Gastrocnemius medialis (tissue), 4 donors: ENCODE measurements at regions not wholly inside any gene's neighbourhood (a gene's known extent, or its start where the extent isn't known, plus 50 kb on each side); places are given as distances from the start of the nearest gene placed in this dataset.

Experiments used
- POLR2A ChIP-seq, 2 donors: fragments of 450-650 bp; IDR thresholded peaks; one replicate each; pipeline ENCODE4 v1.6.1; 2017; ENCODE audit warnings: antibody characterized with exemption in 2 of 2, mild to moderate bottlenecking in 2 of 2, moderate library complexity in 2 of 2
- TF ChIP-seq, protein P1 (sequence below), 5 experiments: fragments of 450-650 bp in 3 of 5; fragments of 200-600 bp in 2 of 5; sonication (generic) in 2 of 5; IDR thresholded peaks in 4 of 5; conservative IDR thresholded peaks in 1 of 5; 1 replicate in 4 of 5; 2 replicates in 1 of 5; pipeline ENCODE4 v1.5.1; 2016 to 2019; ENCODE audit warnings: antibody characterized with exemption in 5 of 5, mild to moderate bottlenecking in 3 of 5, moderate library complexity in 3 of 5

DNA sequence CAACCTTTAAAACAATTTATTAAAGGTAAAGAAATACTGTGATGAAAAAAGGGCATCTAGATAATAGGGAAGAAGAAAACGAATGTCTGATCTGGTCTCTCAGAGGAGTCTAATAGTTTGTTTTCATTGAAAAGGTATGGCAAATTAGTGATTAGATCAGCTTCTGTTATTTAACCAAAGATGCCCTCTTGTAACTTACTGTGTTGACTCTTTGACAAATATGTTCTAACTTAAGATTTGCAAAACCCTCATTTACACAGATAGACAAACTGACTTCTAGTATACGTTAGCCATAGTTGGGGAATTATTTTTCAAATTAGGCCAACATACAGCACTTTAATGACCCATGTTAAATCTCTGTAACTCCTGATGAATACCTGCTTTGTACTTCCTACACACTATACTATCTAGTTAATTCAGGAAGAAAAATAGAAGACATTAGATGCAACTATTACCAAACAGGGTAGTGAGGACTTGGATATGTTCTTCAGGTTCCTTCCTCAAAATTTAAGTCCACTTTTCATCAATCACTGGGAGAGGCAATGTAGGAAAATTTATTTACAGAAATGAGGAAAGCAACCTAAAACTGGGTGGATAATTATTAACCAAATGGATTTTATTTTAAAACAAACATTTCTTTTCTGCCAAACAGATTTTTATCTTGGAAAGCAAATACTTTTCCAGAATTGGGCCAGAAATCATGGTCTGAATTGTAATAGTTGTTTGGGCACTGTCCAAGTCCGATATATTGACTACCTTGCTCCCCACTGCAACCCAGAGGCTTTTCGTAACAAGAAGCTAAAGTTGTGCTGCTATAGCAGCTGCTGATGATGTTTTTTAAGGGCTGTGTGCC, 66.4 kb upstream of the PPP2R2B start:
- no peak for TF ChIP-seq POLR2A (IDR thresholded peaks at IDR 0.05)
- TF ChIP-seq, protein P1, sequence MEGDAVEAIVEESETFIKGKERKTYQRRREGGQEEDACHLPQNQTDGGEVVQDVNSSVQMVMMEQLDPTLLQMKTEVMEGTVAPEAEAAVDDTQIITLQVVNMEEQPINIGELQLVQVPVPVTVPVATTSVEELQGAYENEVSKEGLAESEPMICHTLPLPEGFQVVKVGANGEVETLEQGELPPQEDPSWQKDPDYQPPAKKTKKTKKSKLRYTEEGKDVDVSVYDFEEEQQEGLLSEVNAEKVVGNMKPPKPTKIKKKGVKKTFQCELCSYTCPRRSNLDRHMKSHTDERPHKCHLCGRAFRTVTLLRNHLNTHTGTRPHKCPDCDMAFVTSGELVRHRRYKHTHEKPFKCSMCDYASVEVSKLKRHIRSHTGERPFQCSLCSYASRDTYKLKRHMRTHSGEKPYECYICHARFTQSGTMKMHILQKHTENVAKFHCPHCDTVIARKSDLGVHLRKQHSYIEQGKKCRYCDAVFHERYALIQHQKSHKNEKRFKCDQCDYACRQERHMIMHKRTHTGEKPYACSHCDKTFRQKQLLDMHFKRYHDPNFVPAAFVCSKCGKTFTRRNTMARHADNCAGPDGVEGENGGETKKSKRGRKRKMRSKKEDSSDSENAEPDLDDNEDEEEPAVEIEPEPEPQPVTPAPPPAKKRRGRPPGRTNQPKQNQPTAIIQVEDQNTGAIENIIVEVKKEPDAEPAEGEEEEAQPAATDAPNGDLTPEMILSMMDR (IDR thresholded peaks at IDR 0.05 in 4 of 5, conservative IDR thresholded peaks at IDR 0.05 in 1 of 5): no peak
